HFF-Myc (cell line): ENCODE measurements at regions not wholly inside any gene's neighbourhood (a gene's known extent, or its start where the extent isn't known, plus 50 kb on each side); places are given as distances from the start of the nearest gene placed in this dataset.

Source experiments
- DNase-seq: peaks from one replicate; pipeline ENCODE4 v3.0.0-alpha.2; 2011; ENCODE audit warnings: low read depth; ENCODE audit errors: extremely low read depth
- H3K4me3 ChIP-seq: replicated peaks from 2 replicates; pipeline ENCODE4 v1.5.1; 2011; ENCODE audit warnings: low read depth, mild to moderate bottlenecking, control low read depth, low read length
- TF ChIP-seq, protein P1 (sequence below): IDR thresholded peaks from 2 replicates; pipeline ENCODE4 v1.5.1; 2012; ENCODE audit warnings: mild to moderate bottlenecking, low read depth, low read length, control low read depth; ENCODE audit errors: missing control alignments

DNA sequence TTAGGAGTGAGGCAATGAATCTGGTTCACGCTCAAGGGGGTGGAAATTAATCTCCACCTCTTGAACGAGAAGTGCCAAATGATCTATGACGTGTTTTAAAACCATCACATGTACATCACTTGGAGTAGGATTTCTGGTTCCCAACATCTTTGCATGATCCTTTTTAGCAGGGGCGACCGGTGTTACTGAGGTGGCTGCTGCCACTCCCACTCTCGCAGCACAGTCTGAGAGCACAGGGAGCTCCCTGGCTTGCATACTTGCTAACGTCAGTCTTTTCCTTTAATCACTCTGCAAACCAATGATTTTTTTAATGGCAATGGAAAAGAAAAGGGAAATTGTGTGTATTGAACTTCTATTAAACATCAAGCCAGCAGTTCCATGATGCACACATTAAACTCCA is 624.4 kb downstream of the IRX1 start:
- H3K4me3 ChIP-seq: no peak overlapping the region
- TF ChIP-seq, protein P1, sequence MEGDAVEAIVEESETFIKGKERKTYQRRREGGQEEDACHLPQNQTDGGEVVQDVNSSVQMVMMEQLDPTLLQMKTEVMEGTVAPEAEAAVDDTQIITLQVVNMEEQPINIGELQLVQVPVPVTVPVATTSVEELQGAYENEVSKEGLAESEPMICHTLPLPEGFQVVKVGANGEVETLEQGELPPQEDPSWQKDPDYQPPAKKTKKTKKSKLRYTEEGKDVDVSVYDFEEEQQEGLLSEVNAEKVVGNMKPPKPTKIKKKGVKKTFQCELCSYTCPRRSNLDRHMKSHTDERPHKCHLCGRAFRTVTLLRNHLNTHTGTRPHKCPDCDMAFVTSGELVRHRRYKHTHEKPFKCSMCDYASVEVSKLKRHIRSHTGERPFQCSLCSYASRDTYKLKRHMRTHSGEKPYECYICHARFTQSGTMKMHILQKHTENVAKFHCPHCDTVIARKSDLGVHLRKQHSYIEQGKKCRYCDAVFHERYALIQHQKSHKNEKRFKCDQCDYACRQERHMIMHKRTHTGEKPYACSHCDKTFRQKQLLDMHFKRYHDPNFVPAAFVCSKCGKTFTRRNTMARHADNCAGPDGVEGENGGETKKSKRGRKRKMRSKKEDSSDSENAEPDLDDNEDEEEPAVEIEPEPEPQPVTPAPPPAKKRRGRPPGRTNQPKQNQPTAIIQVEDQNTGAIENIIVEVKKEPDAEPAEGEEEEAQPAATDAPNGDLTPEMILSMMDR: no peak
- DNase-seq: no peak

DNA sequence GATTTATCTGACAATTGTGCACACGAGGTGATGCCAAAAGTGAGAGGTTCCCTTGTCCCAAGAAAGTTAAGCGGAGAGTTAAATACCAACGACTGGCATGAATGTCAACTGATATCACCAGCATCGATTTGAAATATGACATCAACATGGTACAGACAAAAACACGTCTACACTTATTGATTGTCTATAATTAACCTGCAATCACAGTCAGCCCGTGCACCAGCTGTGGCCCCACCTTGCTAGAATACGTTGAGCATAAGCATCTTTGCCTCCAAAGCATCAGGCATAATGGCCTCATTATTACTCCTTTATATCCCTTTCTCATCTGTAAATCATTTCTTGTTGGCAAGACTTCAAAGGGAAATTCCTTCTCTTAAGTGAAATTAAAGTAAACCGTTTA is 625.4 kb downstream of the IRX1 start:
- TF ChIP-seq, protein P1: no peak
- H3K4me3 ChIP-seq: no peak overlapping the region
- DNase-seq: no peak

DNA sequence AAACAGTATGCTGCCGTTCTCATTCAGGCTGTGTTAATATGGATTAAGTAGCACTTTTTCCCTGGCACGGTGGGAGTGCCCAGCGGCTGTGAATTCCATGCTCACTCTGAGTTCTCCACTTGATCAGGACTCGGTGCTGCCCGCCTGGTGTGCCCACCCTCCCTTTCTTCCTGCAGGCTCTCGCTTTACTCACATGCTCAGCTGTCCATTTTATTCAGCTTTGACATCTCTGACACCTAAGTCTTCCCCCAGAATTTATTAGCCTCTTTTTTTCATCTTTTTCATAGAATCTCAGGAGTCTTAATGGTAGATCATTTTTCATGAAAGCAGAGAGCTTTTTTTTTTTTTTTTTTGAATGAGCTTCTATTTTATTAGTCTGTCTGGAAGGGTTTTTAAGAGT is 626.5 kb downstream of the IRX1 start:
- H3K4me3 ChIP-seq: no peak overlapping the region
- DNase-seq: no peak
- TF ChIP-seq, protein P1: no peak

DNA sequence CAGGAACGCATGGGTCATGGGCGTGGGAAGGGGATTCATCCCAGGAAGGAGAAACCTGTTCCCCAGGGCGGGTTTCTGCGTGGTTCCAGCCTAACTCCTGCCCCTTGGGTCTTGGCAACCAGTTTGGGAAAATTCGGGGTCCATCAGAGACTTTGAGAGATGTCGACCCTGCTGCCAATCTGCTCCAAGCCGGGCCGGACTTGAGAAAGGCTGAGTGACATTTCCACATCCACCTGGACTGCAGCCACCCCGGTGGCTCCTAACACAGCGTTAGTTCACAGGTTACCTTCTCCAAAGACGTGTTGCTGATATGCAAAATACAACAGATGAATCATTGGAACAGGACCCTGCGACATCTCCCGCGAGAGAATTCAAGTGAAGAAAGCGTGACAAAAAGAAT is 627.2 kb downstream of the IRX1 start:
- H3K4me3 ChIP-seq: no peak overlapping the region
- DNase-seq: no peak
- TF ChIP-seq, protein P1: no peak

DNA sequence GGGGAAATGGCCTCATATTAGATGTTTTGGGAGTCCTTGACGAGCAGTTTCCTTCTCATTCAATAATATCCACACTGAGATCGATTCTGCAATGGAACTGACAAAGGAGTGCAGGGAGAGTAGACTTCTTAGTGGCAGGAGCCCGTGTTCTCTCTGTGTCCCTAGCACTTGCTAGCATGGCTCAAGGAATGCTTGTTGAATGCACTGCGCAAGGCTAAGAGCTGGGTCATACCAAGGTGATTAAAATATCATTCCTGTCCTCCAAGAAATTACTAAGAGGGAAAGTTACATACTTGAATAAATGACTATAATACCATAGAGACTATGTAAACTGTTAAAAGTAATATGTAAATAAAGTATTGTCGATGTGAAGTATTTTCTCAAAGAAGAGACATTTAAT is 630.1 kb downstream of the IRX1 start:
- DNase-seq: no peak
- TF ChIP-seq, protein P1: no peak
- no peak overlapping the region for H3K4me3 ChIP-seq

DNA sequence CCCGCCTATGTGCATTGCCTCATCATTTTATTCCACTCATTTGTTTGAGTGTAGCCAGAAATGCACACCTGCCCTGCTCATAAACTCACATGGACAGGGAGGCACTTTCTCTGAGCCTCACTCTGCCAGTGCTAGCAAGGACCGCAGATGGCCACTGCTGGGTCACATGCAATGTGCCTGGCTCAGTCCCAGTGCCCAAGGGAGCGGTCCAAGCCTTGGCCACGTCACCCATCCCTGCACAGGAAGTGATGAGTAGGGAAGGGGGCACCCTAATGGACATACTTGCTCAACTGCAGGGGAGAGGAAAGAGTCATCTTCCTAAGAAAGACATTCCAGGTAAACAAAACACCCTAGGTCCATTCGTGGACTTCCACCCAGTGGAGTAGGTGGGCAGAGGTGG is 630.9 kb downstream of the IRX1 start:
- no peak for DNase-seq
- TF ChIP-seq, protein P1: no peak
- no peak overlapping the region for H3K4me3 ChIP-seq

DNA sequence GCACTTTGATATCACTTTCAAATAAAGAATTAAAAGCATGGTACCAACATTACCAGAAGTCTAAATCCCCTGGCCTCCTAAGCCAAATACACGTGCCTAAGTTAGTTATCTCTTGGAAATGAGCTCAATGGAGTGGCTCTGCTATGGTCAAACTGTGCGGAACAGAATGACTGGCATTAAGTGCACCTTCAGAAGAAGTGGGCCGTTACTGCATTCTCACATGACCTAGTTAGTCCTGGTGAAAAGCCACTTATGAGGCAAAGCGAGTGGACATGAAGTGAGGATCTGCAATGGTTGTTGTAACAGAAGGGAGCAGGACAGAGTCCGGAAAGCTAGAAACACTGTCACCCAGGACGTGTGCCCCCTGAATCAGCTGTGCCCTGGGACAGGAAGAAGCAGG is 633.1 kb downstream of the IRX1 start:
- DNase-seq: no peak
- H3K4me3 ChIP-seq: no peak overlapping the region
- TF ChIP-seq, protein P1: no peak
